Neural cell (in vitro differentiated cells): ENCODE measurements at regions not wholly inside any gene's neighbourhood (a gene's known extent, or its start where the extent isn't known, plus 50 kb on each side); places are given as distances from the start of the nearest gene placed in this dataset.

ENCODE experiments used
- CTCF ChIP-seq: fragments of 450-650 bp; IDR thresholded peaks from 2 replicates; pipeline ENCODE4 v1.5.1; 2014; ENCODE audit warnings: antibody characterized with exemption, mild to moderate bottlenecking, moderate library complexity; ENCODE audit not compliant: poor library complexity, severe bottlenecking
- EZH2 ChIP-seq: fragments of 200-600, 300-800 bp; shearing (Covaris generic), sonication (generic); IDR thresholded peaks from 2 replicates; pipeline ENCODE4 v1.6.1; 2014; ENCODE audit warnings: antibody characterized with exemption, low read length, borderline replicate concordance, mild to moderate bottlenecking; ENCODE audit not compliant: insufficient read depth, poor library complexity, severe bottlenecking
- MXI1 ChIP-seq: fragments of 450-650 bp; conservative IDR thresholded peaks from 2 replicates; pipeline ENCODE4 v1.6.1; 2014; ENCODE audit warnings: antibody characterized with exemption, mild to moderate bottlenecking; ENCODE audit not compliant: poor library complexity, severe bottlenecking
- POLR2AphosphoS5 ChIP-seq: IDR thresholded peaks from 2 replicates; pipeline ENCODE4 v1.6.1; 2012
- RAD21 ChIP-seq: fragments of 450-650 bp; conservative IDR thresholded peaks from 2 replicates; pipeline ENCODE4 v1.6.1; 2014; ENCODE audit warnings: antibody characterized with exemption, mild to moderate bottlenecking, moderate library complexity
- REST ChIP-seq: IDR thresholded peaks from 2 replicates; pipeline ENCODE4 v1.6.1; 2012; ENCODE audit warnings: borderline replicate concordance
- SMC3 ChIP-seq: fragments of 450-650 bp; conservative IDR thresholded peaks from 2 replicates; pipeline ENCODE4 v1.6.1; 2014; ENCODE audit warnings: antibody characterized with exemption, mild to moderate bottlenecking, moderate library complexity; ENCODE audit not compliant: poor library complexity
- TAF1 ChIP-seq: IDR thresholded peaks from 2 replicates; pipeline ENCODE4 v1.6.1; 2012; ENCODE audit warnings: low read depth

GRCh38 chr4:159900562-159900961 is 797.7 kb downstream of the RAPGEF2 start:
- TF ChIP-seq CTCF (no peak), RAD21 (no peak), POLR2AphosphoS5 (no peak), EZH2 (no peak), TAF1 (no peak), REST (no peak), SMC3 (no peak), MXI1 (no peak)
